Esophagus muscularis mucosa (tissue), 4 donors: ENCODE measurements at regions not wholly inside any gene's neighbourhood (a gene's known extent, or its start where the extent isn't known, plus 50 kb on each side); places are given as distances from the start of the nearest gene placed in this dataset.

ENCODE experiments used
- EP300 ChIP-seq: sonication (generic); formaldehyde crosslinking; IDR thresholded peaks from one replicate; pipeline ENCODE4 v1.6.1; 2017; ENCODE audit warnings: antibody characterized with exemption
- POLR2AphosphoS5 ChIP-seq, 2 donors: sonication (generic); formaldehyde crosslinking; IDR thresholded peaks; one replicate each; pipeline ENCODE4 v1.6.1; 2017; ENCODE audit warnings: antibody characterized with exemption in 2 of 2
- TF ChIP-seq, protein P1 (sequence below), 3 experiments: fragments of 200-600 bp in 2 of 3; fragments of 450-650 bp in 1 of 3; sonication (generic) in 2 of 3; IDR thresholded peaks; one replicate each; pipeline ENCODE4 v1.5.1; 2017 to 2019; ENCODE audit warnings: antibody characterized with exemption in 3 of 3, mild to moderate bottlenecking in 2 of 3, moderate library complexity in 1 of 3

DNA sequence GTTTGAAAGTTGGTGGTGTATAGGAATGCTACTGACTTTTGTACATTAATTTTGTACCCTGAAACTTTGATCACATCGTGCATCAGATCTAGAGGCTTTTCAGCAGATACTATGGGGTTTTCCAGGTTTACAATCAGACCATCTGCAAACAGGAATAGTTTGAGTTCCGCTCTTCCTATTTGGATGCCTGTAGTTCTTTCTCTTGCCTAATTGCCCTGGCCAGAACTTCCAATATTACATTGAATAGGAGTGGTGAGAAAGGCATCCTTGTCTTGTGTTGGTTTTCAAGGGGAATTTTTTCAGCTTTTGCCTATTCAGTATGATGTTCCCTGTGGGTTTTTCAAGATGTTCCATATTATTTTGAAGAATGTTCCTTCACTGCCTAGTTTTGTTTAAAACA, 633.5 kb downstream of the KCNJ3 start:
- TF ChIP-seq, protein P1, sequence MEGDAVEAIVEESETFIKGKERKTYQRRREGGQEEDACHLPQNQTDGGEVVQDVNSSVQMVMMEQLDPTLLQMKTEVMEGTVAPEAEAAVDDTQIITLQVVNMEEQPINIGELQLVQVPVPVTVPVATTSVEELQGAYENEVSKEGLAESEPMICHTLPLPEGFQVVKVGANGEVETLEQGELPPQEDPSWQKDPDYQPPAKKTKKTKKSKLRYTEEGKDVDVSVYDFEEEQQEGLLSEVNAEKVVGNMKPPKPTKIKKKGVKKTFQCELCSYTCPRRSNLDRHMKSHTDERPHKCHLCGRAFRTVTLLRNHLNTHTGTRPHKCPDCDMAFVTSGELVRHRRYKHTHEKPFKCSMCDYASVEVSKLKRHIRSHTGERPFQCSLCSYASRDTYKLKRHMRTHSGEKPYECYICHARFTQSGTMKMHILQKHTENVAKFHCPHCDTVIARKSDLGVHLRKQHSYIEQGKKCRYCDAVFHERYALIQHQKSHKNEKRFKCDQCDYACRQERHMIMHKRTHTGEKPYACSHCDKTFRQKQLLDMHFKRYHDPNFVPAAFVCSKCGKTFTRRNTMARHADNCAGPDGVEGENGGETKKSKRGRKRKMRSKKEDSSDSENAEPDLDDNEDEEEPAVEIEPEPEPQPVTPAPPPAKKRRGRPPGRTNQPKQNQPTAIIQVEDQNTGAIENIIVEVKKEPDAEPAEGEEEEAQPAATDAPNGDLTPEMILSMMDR (IDR thresholded peaks at IDR 0.05): no peak
- TF ChIP-seq POLR2AphosphoS5 (IDR thresholded peaks at IDR 0.05): no peak
- no peak for TF ChIP-seq EP300
